Loucy (cell line): ENCODE measurements at regions not wholly inside any gene's neighbourhood (a gene's known extent, or its start where the extent isn't known, plus 50 kb on each side); places are given as distances from the start of the nearest gene placed in this dataset.

ENCODE experiments used
- H2AFZ ChIP-seq: fragments of 200-600 bp; sonication (generic); 2 replicates; pipeline ENCODE4 v1.6.0; 2016; ENCODE audit warnings: antibody characterized with exemption, mild to moderate bottlenecking, low read length, moderate library complexity
- H3F3A ChIP-seq: fragments of 200-600 bp; 2 replicates; pipeline ENCODE4 v1.6.0; 2016; ENCODE audit warnings: antibody characterized with exemption, low read depth, mild to moderate bottlenecking
- H3K27me3 ChIP-seq: fragments of 200-600 bp; sonication (generic); 2 replicates; pipeline ENCODE4 v1.6.1; 2014; ENCODE audit warnings: low read length, mild to moderate bottlenecking; ENCODE audit not compliant: insufficient read depth, poor library complexity, severe bottlenecking
- H3K36me3 ChIP-seq: fragments of 200-600 bp; sonication (generic); 2 replicates; pipeline ENCODE4 v1.6.1; 2016; ENCODE audit warnings: low read length; ENCODE audit not compliant: insufficient read depth
- H3K4me1 ChIP-seq: fragments of 200-600 bp; sonication (generic); 2 replicates; pipeline ENCODE4 v1.5.1; 2014; ENCODE audit warnings: low read length, mild to moderate bottlenecking; ENCODE audit not compliant: insufficient read depth, poor library complexity, severe bottlenecking
- H3K4me2 ChIP-seq: fragments of 200-600 bp; sonication (generic); 2 replicates; pipeline ENCODE4 v1.6.0; 2014; ENCODE audit warnings: antibody characterized with exemption, low read length, low read depth, mild to moderate bottlenecking; ENCODE audit not compliant: poor library complexity, severe bottlenecking
- H3K4me3 ChIP-seq: fragments of 200-600 bp; sonication (generic); 2 replicates; pipeline ENCODE4 v1.5.1; 2014; ENCODE audit warnings: low read length, mild to moderate bottlenecking, mixed read lengths; ENCODE audit not compliant: poor library complexity, severe bottlenecking
- H3K79me2 ChIP-seq: fragments of 200-600 bp; sonication (generic); 2 replicates; pipeline ENCODE4 v1.6.1; 2014; ENCODE audit warnings: low read length; ENCODE audit not compliant: insufficient read depth
- H3K9ac ChIP-seq: fragments of 200-600 bp; sonication (generic); 2 replicates; pipeline ENCODE4 v1.6.0; 2014; ENCODE audit warnings: mild to moderate bottlenecking, low read depth, low read length, moderate library complexity; ENCODE audit not compliant: poor library complexity, severe bottlenecking
- H3K9me2 ChIP-seq: fragments of 200-600 bp; sonication (generic); replicated peaks from 2 replicates; pipeline ENCODE4 v1.6.1; 2016; ENCODE audit warnings: low read depth, low read length, mixed read lengths
- H3K9me3 ChIP-seq: fragments of 200-600 bp; sonication (generic); 2 replicates; pipeline ENCODE4 v1.6.1; 2014; ENCODE audit warnings: mild to moderate bottlenecking, antibody characterized with exemption, low read length, low read depth; ENCODE audit not compliant: insufficient read depth
- H4K20me1 ChIP-seq: fragments of 200-600 bp; sonication (generic); 2 replicates; pipeline ENCODE4 v1.6.0; 2014; ENCODE audit warnings: antibody characterized with exemption, low read length, mild to moderate bottlenecking; ENCODE audit not compliant: insufficient read depth, poor library complexity, severe bottlenecking
- EZH2phosphoT487 ChIP-seq: fragments of 200-600 bp; IDR thresholded peaks from 2 replicates; pipeline ENCODE4 v1.6.1; 2018; ENCODE audit warnings: antibody characterized with exemption, mild to moderate bottlenecking, moderate library complexity, borderline replicate concordance
- TF ChIP-seq, protein P1 (sequence below): fragments of 200-600 bp; sonication (generic); conservative IDR thresholded peaks from 2 replicates; pipeline ENCODE4 v1.5.1; 2014; ENCODE audit warnings: mild to moderate bottlenecking, antibody characterized with exemption, low read length

DNA sequence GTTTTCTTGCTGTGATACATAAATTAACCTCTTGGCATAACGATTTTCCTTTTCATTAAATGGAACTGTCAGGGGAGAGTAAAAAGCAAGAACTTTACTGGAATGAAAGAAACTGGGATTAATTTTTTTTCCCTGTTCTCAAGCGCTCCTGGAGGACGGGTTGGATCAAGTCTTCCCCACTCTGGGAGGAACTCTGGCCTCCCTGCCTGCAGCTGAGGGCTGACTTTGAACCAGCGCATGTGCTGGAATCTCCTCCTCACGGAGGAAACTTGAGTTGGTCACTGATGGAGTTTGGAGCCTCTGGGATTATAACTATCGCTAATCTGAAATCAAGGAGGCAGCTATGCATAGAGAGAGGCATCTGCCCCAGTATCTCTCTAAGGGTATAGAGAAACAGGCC is 406.4 kb upstream of the TMEM132C start:
- H3K9me2 ChIP-seq: no peaks in the 10 kb centered on the region
- H3K36me3 ChIP-seq: no peaks in the 10 kb centered on the region
- H3F3A ChIP-seq: no peaks in the 10 kb centered on the region
- no peaks in the 10 kb centered on the region for H3K9me3 ChIP-seq
- H3K79me2 ChIP-seq: no peaks in the 10 kb centered on the region
- no peak overlapping the region for H3K4me3 ChIP-seq
- no peak overlapping the region for H3K4me2 ChIP-seq
- no peaks in the 10 kb centered on the region for H3K4me1 ChIP-seq
- no peaks in the 10 kb centered on the region for H4K20me1 ChIP-seq
- no peaks in the 10 kb centered on the region for H3K27me3 ChIP-seq
- no peak for TF ChIP-seq EZH2phosphoT487
- TF ChIP-seq, protein P1, sequence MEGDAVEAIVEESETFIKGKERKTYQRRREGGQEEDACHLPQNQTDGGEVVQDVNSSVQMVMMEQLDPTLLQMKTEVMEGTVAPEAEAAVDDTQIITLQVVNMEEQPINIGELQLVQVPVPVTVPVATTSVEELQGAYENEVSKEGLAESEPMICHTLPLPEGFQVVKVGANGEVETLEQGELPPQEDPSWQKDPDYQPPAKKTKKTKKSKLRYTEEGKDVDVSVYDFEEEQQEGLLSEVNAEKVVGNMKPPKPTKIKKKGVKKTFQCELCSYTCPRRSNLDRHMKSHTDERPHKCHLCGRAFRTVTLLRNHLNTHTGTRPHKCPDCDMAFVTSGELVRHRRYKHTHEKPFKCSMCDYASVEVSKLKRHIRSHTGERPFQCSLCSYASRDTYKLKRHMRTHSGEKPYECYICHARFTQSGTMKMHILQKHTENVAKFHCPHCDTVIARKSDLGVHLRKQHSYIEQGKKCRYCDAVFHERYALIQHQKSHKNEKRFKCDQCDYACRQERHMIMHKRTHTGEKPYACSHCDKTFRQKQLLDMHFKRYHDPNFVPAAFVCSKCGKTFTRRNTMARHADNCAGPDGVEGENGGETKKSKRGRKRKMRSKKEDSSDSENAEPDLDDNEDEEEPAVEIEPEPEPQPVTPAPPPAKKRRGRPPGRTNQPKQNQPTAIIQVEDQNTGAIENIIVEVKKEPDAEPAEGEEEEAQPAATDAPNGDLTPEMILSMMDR: no peak
- no peak overlapping the region for H3K9ac ChIP-seq
- no peak overlapping the region for H2AFZ ChIP-seq

GRCh38 chr12:127861406-127861805 is 405.6 kb upstream of the TMEM132C start:
- Histone ChIP-seq H3K9me3 (no peaks in the 10 kb centered on the region), H3K79me2 (no peaks in the 10 kb centered on the region), H3K4me2 (no peak overlapping the region), H2AFZ (no peak overlapping the region), H3K9ac (no peak overlapping the region), H4K20me1 (no peaks in the 10 kb centered on the region), H3K9me2 (no peaks in the 10 kb centered on the region), H3K4me3 (no peak overlapping the region), H3K4me1 (no peaks in the 10 kb centered on the region), H3F3A (no peaks in the 10 kb centered on the region), H3K36me3 (no peaks in the 10 kb centered on the region), H3K27me3 (no peaks in the 10 kb centered on the region)
- TF ChIP-seq EZH2phosphoT487: no peak
- TF ChIP-seq, protein P1: no peak

DNA sequence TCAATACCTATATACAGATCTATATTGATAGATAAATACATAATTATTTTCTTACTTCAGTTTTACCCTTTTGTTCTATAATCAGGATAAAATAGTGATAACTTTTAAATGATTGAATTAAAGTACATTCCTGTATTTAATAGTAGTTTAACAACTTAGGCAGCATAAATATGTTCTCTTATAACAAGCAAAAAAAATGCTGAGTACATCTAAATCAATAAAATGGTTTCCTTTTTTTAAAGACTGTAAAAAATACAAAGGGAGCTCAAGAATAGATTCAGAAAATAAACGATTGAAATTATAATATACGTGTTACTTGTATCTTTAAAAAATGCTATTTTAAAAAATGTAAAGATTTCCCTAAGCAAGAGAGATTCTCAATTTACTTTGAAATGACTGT is 393.7 kb upstream of the TMEM132C start:
- Histone ChIP-seq H2AFZ (no peak overlapping the region), H3K36me3 (no peaks in the 10 kb centered on the region), H3K9me2 (no peaks in the 10 kb centered on the region), H3K9ac (no peak overlapping the region), H4K20me1 (no peaks in the 10 kb centered on the region), H3F3A (no peaks in the 10 kb centered on the region), H3K79me2 (no peaks in the 10 kb centered on the region), H3K9me3 (no peaks in the 10 kb centered on the region), H3K27me3 (no peaks in the 10 kb centered on the region), H3K4me3 (no peak overlapping the region), H3K4me1 (no peaks in the 10 kb centered on the region), H3K4me2 (no peak overlapping the region)
- no peak for TF ChIP-seq EZH2phosphoT487
- TF ChIP-seq, protein P1: no peak
